GM19035 (cell line): ENCODE measurements at regions not wholly inside any gene's neighbourhood (a gene's known extent, or its start where the extent isn't known, plus 50 kb on each side); places are given as distances from the start of the nearest gene placed in this dataset.
"Not testable (repeated sequence)": the region's sequence is repeated elsewhere in the genome, so short reads cannot be mapped to it uniquely, and the experiment has no call there.

Experiments
- ATAC-seq: cut with Tn5 transposase; IDR thresholded peaks from one replicate; pipeline ENCODE4 v1.9.1; 2021; ENCODE audit not compliant: unreplicated experiment

GRCh38 chr11:49499117-49499516 is 290.7 kb upstream of the FOLH1 start:
- no peak for ATAC-seq

GRCh38 chr11:49505231-49505630 is 296.8 kb upstream of the FOLH1 start:
- no peak for ATAC-seq

GRCh38 chr11:49526240-49526829 is 317.9 kb upstream of the FOLH1 start:
- peak; percentile 90 for ATAC-seq

- no peak for ATAC-seq
These were observed 324.8 kb upstream of the FOLH1 start for GRCh38 chr11:49533204-49533603.

- ATAC-seq, result not testable (repeated sequence)
These were observed 330.5 kb upstream of the FOLH1 start for GRCh38 chr11:49538927-49539326.

- not testable (repeated sequence) for ATAC-seq
These were observed 350.0 kb upstream of the FOLH1 start for GRCh38 chr11:49558261-49558847.

GRCh38 chr11:49560593-49560992 is 352.2 kb upstream of the FOLH1 start:
- not testable (repeated sequence) for ATAC-seq

- not testable (repeated sequence) for ATAC-seq
These were observed 353.0 kb upstream of the FOLH1 start for GRCh38 chr11:49561240-49561880.

GRCh38 chr11:49562262-49562661 is 353.9 kb upstream of the FOLH1 start:
- not testable (repeated sequence) for ATAC-seq

- not testable (repeated sequence) for ATAC-seq
These were observed 371.1 kb upstream of the FOLH1 start for GRCh38 chr11:49579492-49579891.

- ATAC-seq, result not testable (repeated sequence)
These were observed 366.7 kb upstream of the OR4C13 start for GRCh38 chr11:49585495-49585894.

- not testable (repeated sequence) for ATAC-seq
These were observed 343.3 kb upstream of the OR4C13 start for GRCh38 chr11:49608892-49609291.

- ATAC-seq, result not testable (repeated sequence)
These were observed 328.3 kb upstream of the OR4C13 start for GRCh38 chr11:49623872-49624271.

GRCh38 chr11:49670705-49671104 is 281.5 kb upstream of the OR4C13 start:
- ATAC-seq, result not testable (repeated sequence)

- not testable (repeated sequence) for ATAC-seq
These were observed 250.1 kb upstream of the OR4C13 start for GRCh38 chr11:49702121-49702520.

GRCh38 chr11:49750447-49750846 is 201.7 kb upstream of the OR4C13 start:
- ATAC-seq, result not testable (repeated sequence)

- not testable (repeated sequence) for ATAC-seq
These were observed 201.2 kb upstream of the OR4C13 start for GRCh38 chr11:49750960-49751359.

GRCh38 chr11:49780791-49781190 is 171.4 kb upstream of the OR4C13 start:
- not testable (repeated sequence) for ATAC-seq

- not testable (repeated sequence) for ATAC-seq
These were observed 170.2 kb upstream of the OR4C13 start for GRCh38 chr11:49782000-49782399.

- ATAC-seq, result not testable (repeated sequence)
These were observed 168.3 kb upstream of the OR4C13 start for GRCh38 chr11:49783841-49784240.

- not testable (repeated sequence) for ATAC-seq
These were observed 162.4 kb upstream of the OR4C13 start for GRCh38 chr11:49789787-49790186.

GRCh38 chr11:49798206-49798837 is 153.9 kb upstream of the OR4C13 start:
- ATAC-seq, result not testable (repeated sequence)
